KMS-11 (cell line): ENCODE measurements at regions not wholly inside any gene's neighbourhood (a gene's known extent, or its start where the extent isn't known, plus 50 kb on each side); places are given as distances from the start of the nearest gene placed in this dataset.
A peak's percentile ranks its signal among the peaks of the same experiment; 100 is the strongest.

Experiments used
- H2AFZ ChIP-seq: fragments of 200-600 bp; sonication (generic); 2 replicates; pipeline ENCODE4 v1.6.1; 2016; ENCODE audit warnings: antibody characterized with exemption, mixed run types, low read depth
- H3K27ac ChIP-seq: fragments of 200-600 bp; sonication (generic); 2 replicates; pipeline ENCODE4 v1.6.1; 2016; ENCODE audit warnings: mild to moderate bottlenecking, mixed run types
- H3K27me3 ChIP-seq: fragments of 200-600 bp; sonication (generic); 2 replicates; pipeline ENCODE4 v1.6.1; 2017; ENCODE audit warnings: mild to moderate bottlenecking, low read depth, mixed run types, moderate library complexity; ENCODE audit not compliant: insufficient read depth
- H3K36me3 ChIP-seq: fragments of 200-600 bp; sonication (generic); 2 replicates; pipeline ENCODE4 v1.6.1; 2017; ENCODE audit warnings: mild to moderate bottlenecking, mixed run types; ENCODE audit not compliant: insufficient read depth
- H3K4me1 ChIP-seq: fragments of 200-600 bp; sonication (generic); 2 replicates; pipeline ENCODE4 v1.6.1; 2016; ENCODE audit warnings: mild to moderate bottlenecking, low read depth, mixed run types; ENCODE audit not compliant: poor library complexity, severe bottlenecking
- H3K4me2 ChIP-seq: fragments of 200-600 bp; sonication (generic); 2 replicates; pipeline ENCODE4 v1.7.0; 2016; ENCODE audit warnings: mild to moderate bottlenecking, mixed run types
- H3K4me3 ChIP-seq: fragments of 200-600 bp; sonication (generic); IDR thresholded peaks from 2 replicates; pipeline ENCODE4 v1.6.1; 2017; ENCODE audit warnings: low read depth, low read length, mixed read lengths; ENCODE audit not compliant: insufficient read depth
- H3K79me2 ChIP-seq: fragments of 200-600 bp; sonication (generic); 2 replicates; pipeline ENCODE4 v1.6.1; 2016; ENCODE audit warnings: low read depth, mixed run types; ENCODE audit not compliant: insufficient read depth
- H3K9ac ChIP-seq: fragments of 200-600 bp; sonication (generic); 2 replicates; pipeline ENCODE4 v1.6.1; 2016; ENCODE audit warnings: mild to moderate bottlenecking, mixed run types
- H4K20me1 ChIP-seq: fragments of 200-600 bp; sonication (generic); 2 replicates; pipeline ENCODE4 v1.6.1; 2016; ENCODE audit warnings: mild to moderate bottlenecking, mixed run types; ENCODE audit not compliant: insufficient read depth
- TF ChIP-seq, protein P1 (sequence below): fragments of 200-600 bp; sonication (generic); conservative IDR thresholded peaks from 2 replicates; pipeline ENCODE4 v1.6.1; 2017; ENCODE audit warnings: low read depth, mild to moderate bottlenecking, antibody characterized with exemption, low read length, moderate library complexity, mixed read lengths

DNA sequence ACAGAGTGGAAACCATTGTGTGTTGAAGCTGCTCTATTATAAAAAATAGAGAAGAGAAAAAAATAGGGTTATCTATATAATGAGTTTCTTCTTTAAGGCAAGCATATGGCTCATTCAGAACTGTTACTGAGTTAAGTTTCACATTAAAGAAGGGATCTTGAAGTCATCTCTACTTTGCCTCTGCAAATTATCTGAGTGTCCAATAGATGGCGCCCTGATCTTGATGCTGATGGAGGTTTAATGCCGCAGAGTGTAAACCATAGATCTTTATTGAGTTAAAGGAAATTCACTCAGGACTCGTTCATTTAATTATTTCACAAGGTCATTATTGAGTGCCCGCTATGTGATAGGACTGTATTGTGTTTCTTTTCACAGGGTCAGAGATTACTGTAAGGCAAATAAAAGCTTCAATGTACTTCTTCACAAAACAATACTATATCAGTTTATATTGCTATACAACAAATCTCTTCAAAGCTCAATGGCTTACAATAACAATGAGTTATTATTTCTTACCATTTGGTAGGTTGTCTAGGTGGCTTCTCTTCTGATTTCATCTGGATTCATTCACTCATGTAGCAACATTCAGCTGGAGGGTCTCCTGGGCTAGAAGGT lies 171.4 kb downstream of the NSUN3 start:
- H3K9ac ChIP-seq: no peak overlapping the region
- H3K4me1 ChIP-seq: no peaks in the 10 kb centered on the region
- TF ChIP-seq, protein P1, sequence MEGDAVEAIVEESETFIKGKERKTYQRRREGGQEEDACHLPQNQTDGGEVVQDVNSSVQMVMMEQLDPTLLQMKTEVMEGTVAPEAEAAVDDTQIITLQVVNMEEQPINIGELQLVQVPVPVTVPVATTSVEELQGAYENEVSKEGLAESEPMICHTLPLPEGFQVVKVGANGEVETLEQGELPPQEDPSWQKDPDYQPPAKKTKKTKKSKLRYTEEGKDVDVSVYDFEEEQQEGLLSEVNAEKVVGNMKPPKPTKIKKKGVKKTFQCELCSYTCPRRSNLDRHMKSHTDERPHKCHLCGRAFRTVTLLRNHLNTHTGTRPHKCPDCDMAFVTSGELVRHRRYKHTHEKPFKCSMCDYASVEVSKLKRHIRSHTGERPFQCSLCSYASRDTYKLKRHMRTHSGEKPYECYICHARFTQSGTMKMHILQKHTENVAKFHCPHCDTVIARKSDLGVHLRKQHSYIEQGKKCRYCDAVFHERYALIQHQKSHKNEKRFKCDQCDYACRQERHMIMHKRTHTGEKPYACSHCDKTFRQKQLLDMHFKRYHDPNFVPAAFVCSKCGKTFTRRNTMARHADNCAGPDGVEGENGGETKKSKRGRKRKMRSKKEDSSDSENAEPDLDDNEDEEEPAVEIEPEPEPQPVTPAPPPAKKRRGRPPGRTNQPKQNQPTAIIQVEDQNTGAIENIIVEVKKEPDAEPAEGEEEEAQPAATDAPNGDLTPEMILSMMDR: peak; percentile 62
- no peaks in the 10 kb centered on the region for H3K36me3 ChIP-seq
- H3K4me3 ChIP-seq: no peak overlapping the region
- H3K79me2 ChIP-seq: no peaks in the 10 kb centered on the region
- H3K27ac ChIP-seq: no peak overlapping the region
- no peaks in the 10 kb centered on the region for H3K27me3 ChIP-seq
- no peak overlapping the region for H3K4me2 ChIP-seq
- no peak overlapping the region for H2AFZ ChIP-seq
- no peaks in the 10 kb centered on the region for H4K20me1 ChIP-seq

DNA sequence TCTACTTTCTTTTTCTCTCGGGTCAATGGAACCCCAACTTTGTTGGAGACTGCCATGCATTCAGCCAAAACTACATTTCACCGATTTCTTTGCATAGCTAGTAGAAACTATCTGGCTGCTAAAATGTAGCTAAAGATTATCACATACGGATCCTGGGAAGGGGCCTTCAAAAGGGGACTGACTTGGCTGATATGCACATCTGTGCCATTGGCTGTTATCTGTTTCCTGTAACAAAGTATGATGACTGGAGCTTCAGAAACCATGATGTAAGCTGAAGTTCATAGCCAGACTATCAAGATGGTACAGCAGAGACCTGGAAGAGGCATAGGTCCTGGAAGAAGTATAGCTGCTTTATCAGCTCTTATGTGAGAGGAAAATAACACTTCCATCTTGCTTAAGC lies 179.1 kb downstream of the NSUN3 start:
- H3K79me2 ChIP-seq: no peaks in the 10 kb centered on the region
- no peaks in the 10 kb centered on the region for H4K20me1 ChIP-seq
- H3K4me1 ChIP-seq: no peaks in the 10 kb centered on the region
- H3K4me3 ChIP-seq: no peak overlapping the region
- no peak overlapping the region for H3K9ac ChIP-seq
- no peak overlapping the region for H2AFZ ChIP-seq
- H3K27ac ChIP-seq: no peak overlapping the region
- H3K4me2 ChIP-seq: no peak overlapping the region
- TF ChIP-seq, protein P1: no peak
- no peaks in the 10 kb centered on the region for H3K36me3 ChIP-seq
- H3K27me3 ChIP-seq: no peaks in the 10 kb centered on the region

DNA sequence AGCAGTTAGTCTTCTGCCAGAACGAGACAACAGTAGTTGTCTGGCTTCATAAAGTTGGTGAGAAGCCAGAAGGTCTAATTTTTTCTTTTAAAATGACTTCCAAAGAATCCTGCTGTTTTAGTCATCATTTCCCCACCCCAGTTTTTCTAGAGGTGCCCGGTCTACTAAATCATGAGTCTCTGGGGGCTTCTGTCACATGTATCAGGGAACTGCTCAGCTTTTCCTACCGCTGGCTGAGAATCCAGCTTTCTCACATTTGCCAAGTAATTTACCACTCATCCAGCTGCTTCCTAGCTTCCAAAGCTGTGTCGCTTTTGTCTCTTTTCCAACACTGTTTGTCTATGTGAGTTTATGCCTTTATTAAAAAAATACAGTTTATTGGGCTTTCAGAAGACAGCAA lies 183.3 kb downstream of the NSUN3 start:
- TF ChIP-seq, protein P1: no peak
- H3K9ac ChIP-seq: no peak overlapping the region
- H2AFZ ChIP-seq: no peak overlapping the region
- no peaks in the 10 kb centered on the region for H3K79me2 ChIP-seq
- H3K36me3 ChIP-seq: no peaks in the 10 kb centered on the region
- no peak overlapping the region for H3K4me2 ChIP-seq
- H4K20me1 ChIP-seq: no peaks in the 10 kb centered on the region
- H3K4me3 ChIP-seq: no peak overlapping the region
- H3K27me3 ChIP-seq: no peaks in the 10 kb centered on the region
- H3K4me1 ChIP-seq: no peaks in the 10 kb centered on the region
- H3K27ac ChIP-seq: no peak overlapping the region

DNA sequence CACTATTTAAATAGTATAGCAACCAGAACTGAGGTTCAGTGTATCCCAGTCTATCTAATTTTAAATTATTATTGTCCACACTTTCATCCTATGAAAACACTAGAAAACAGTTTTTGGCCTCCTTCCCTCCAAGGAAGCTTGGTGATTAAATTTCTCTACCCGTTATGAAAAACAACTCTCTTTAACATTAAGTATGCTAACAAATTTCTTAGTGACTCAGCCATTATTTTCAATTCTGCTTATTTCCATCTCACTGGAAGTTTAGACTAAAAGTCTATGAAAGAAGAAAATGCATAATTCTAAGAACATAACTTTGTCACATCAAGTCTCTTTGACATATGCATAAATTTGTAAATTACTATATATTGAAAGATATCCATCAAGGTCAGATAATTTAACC lies 185.2 kb downstream of the NSUN3 start:
- Histone ChIP-seq H3K4me2 (no peak overlapping the region), H3K27ac (no peak overlapping the region), H3K79me2 (no peaks in the 10 kb centered on the region), H3K4me3 (no peak overlapping the region), H2AFZ (no peak overlapping the region), H4K20me1 (no peaks in the 10 kb centered on the region), H3K27me3 (no peaks in the 10 kb centered on the region), H3K9ac (no peak overlapping the region), H3K4me1 (no peaks in the 10 kb centered on the region), H3K36me3 (no peaks in the 10 kb centered on the region)
- TF ChIP-seq, protein P1: no peak
